Umbilical cord (tissue), 1 donor: ENCODE measurements at regions not wholly inside any gene's neighbourhood (a gene's known extent, or its start where the extent isn't known, plus 50 kb on each side); places are given as distances from the start of the nearest gene placed in this dataset.

ENCODE experiments used
- DNase-seq: peaks from one replicate; pipeline ENCODE4 v3.0.0-alpha.2; 2015; ENCODE audit warnings: low spot score

DNA sequence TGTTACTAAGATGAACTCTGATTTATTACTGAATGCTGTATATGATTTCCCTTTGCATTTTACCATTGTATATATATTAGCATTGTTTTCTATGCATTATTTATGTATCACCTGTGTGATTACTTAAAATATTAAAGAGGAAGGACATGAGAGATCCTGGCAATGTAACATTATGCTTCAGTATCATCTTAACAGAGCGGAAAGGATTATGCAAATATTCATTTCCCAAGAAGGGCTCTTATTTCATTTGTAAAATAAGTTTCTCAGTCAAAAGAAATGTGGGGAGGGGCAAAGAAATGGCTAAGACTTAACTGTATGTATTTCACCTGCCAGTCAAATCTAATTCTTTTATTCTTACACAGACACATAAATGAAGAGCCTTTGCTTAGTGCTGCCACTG, 654.2 kb upstream of the PKDCC start:
- DNase-seq = no peak

- DNase-seq = no peak
Observed at GRCh38 chr2:41394541-41394940, 653.3 kb upstream of the PKDCC start.

- DNase-seq = no peak
Observed at GRCh38 chr2:41395692-41396091, 652.1 kb upstream of the PKDCC start.

DNA sequence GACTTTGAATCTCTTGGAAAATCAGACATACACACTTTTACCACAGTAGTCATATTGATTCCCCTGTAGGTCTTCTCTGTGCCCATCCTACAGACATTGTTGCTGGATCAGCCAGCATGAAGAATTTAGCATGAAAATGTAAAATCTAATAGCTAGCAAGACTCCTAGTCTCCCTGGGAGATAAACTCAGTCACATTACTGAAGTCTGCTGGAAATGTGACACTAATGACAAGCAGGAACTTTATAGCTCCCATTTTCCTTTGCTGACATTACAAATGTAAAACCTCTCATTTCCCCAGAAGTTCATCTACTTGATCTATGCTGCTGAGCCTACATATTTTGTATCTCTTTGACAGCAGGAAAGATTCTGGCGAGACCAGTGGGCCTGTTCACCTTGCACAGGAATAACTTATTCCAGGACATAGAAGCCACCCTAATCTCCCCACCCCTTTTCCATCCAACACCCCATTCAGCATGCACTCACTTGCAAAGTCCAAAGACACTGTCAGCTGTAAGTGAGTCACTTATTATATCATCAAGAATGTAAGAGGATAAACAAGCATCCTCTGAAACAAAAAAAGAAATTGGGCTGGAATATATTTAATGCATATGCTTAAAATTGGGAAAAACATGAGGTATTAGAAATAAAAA, 648.3 kb upstream of the PKDCC start:
- no peak for DNase-seq

DNA sequence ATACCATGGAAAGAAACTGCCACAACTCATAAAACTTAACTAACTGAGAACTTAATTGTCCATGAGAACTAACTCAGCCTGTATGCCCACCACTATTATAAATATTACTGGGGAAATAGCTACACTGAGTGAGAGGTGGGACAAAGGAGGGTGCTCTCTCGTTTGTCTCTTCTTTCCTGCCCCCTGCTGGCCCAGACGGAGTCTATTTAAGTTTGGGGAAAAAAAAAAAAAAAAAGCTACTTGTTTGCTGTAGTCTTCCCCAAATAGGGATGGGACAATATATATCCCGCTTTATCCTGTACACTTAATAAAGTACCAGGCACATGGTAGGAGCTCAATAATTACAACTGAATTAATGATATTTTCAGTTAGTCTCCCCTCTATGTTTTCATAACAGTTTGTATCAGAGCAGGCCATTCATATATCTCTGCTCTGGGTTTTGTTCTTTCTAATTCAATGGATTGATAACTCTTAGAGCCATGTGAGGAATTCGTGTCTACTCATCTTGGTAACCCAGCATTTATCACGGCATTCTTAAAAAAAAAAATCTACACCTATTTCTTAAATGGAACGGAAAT, 647.6 kb upstream of the PKDCC start:
- DNase-seq = no peak

GRCh38 chr2:41405441-41405840, 642.4 kb upstream of the PKDCC start:
- DNase-seq = peak; percentile 54

DNA sequence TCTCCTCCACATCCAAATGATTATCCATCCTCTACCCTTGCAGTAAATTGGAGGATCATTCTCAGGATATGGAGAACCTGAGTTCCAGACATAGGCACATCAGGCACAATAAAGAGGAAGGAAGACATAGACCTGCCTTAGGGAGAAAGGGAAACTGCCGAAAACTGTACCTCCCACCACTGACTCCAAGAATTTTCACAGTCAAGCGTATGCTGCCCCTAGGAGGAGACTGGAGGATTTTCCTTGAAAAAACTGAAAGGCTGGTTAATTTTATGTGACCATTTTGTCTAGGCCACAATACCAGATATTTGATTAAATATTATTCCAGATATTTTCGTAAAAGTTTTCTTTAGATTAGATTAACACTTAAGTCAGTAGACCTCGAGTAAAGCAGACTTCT, 638.5 kb upstream of the PKDCC start:
- DNase-seq = no peak

- DNase-seq = no peak
Observed at GRCh38 chr2:41410011-41410410, 637.8 kb upstream of the PKDCC start.

DNA sequence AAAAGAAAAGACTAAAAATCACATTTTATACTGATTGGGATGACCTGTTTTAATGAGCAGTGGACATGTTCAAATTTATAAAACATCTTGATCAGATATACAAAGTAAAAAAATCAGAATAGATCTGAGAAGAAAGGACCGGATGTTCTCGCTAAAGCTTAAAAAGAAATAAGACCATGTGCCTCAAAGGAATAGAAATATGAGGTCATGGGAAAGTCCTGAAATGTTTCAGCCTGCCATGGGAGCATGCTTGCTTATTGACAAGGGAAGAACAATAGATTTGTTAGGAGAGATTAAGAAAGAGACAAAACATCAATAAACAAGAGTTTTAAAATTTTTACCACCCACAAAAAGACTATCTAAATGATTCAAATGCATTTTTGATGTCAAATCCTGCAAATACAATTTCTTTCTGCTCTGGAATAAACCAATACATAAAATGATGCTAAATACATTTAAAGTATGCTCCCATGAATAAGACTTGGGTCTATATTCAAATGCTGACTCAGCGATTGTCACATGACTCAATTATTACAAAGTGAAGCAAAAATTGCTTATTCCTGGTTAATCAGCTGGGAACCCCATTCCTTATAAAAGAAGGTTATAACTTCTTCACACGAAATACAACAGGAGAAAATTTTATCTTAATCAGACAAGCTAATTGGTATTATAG, 633.9 kb upstream of the PKDCC start:
- DNase-seq = no peak

GRCh38 chr2:41414486-41415230, 633.2 kb upstream of the PKDCC start:
- no peak for DNase-seq

GRCh38 chr2:41417511-41417910, 630.3 kb upstream of the PKDCC start:
- DNase-seq = no peak

DNA sequence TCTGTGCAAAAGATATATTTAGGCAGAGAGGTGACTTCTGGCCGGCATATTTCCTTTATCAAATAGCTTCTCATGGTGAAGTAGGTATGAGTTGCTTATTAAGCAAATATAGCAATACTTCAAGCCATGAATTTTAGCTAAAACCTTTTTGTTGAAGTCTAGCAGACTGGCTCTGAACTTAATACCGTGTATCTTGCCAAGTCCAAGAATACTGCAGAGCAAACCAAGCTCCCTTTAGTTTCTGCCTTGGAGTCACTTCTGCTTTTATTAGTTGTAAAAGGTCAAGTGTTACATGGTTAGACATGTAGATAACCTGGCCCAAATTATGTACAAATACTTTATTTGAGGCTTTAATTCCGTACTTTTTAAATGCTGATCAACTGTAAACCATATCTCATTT, 627.6 kb upstream of the PKDCC start:
- DNase-seq = peak; percentile 42

- DNase-seq = no peak
Observed at GRCh38 chr2:41420872-41421271, 626.9 kb upstream of the PKDCC start.

GRCh38 chr2:41431756-41432155, 616.1 kb upstream of the PKDCC start:
- no peak for DNase-seq

GRCh38 chr2:41432459-41432858, 615.4 kb upstream of the PKDCC start:
- DNase-seq = no peak

GRCh38 chr2:41434991-41435390, 612.8 kb upstream of the PKDCC start:
- no peak for DNase-seq

- no peak for DNase-seq
Observed at GRCh38 chr2:41441958-41442357, 605.9 kb upstream of the PKDCC start.

DNA sequence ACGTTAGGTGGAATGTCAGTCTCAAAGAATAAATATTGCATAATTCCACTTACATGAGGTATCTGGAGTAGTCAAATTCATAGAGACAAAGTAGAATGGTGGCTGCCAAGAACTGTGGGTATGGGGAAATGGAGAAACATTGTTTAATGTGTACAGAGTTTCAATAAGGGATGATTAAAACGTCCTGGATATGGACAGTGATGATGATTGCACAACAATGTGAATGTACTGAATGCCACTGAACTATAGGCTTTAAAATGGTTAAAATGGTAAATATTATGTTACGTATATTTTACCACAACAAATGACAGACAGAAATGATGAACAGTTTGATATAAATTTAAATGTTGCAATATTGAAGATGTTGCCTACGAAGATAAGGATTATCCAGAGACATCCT, 602.0 kb upstream of the PKDCC start:
- DNase-seq = no peak

DNA sequence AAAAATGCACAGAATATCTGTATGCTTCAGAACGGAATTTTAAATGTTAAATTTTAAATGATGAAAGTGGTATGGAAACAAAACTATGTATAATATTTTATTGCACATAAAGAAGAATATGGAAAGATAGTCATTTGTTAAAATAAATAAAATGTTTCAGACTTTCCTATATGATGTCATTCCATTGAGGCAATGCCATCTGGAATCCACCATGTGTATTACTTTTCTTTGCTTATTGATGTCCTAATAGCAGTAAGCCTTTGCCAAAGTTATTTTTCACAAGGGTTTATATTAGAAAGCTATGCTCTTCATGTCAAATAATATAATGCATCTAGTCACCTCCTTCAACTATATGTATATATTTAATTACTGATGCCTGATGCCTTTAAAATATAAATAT, 601.6 kb upstream of the PKDCC start:
- DNase-seq = no peak

DNA sequence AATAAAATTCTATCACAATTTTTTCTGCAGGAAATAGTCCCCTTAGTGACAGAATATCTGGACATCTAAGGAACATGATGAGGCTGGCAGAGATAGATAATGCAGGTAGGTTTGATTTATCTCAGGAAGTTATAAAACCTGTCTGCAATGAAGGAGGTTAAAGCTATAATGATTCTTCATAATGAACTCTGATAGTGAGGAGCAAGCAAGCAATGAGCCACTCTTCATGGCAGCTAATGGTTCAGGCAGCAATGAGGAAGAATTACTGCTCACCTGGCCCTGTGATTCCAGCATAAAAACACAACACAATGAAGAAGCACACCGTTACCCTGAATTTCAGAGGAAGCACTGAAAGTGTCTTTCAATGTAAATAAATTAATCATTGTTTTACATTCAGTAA, 599.6 kb upstream of the PKDCC start:
- DNase-seq = no peak

- no peak for DNase-seq
Observed at GRCh38 chr2:41457026-41457425, 590.8 kb upstream of the PKDCC start.

GRCh38 chr2:41460661-41461060, 587.2 kb upstream of the PKDCC start:
- DNase-seq = peak; percentile 17

DNA sequence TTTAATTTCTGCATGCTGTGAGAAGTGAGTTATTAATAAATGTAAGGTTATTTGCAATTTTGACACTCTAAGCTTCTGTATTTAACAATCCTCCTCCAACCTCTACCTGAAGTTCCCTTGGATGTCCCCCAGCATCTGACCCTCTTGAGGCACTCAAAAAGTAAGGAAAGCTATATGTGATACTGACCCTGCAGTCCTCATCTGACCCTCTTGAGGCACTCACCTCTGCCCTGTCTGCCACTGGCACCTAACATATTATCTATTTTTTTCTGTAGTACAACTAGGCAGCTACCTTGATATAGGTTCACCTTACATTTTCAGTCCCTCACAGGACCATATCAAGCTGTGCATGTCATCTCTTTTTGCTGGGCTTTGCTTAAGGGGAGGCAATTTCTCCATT, 583.4 kb upstream of the PKDCC start:
- no peak for DNase-seq
